Activated CD8-positive, alpha-beta memory T cell treated with anti-CD3 and anti-CD28 coated beads, Interleukin-2, amount 10 ng/mL, durations not matched to agents 7 days and 5 days (primary cell): ENCODE measurements at regions not wholly inside any gene's neighbourhood (a gene's known extent, or its start where the extent isn't known, plus 50 kb on each side); places are given as distances from the start of the nearest gene placed in this dataset.

Experiments used
- ATAC-seq: fragments of 150-1000 bp; cut with Tn5 transposase; one replicate; pipeline ENCODE4 v1.10.0; 2021; ENCODE audit warnings: moderate library complexity
- CTCF ChIA-PET: fragments of 350-600 bp; sonication (Branson Sonifier 250); formaldehyde crosslinking; loops from one replicate; lab custom pipeline; 2021; ENCODE audit warnings: antibody characterized with exemption; lab: Charles Lee
- DNase-seq: peaks from one replicate; pipeline ENCODE4 v3.0.0-alpha.2; 2020
- H3K27ac Mint-ChIP-seq: one replicate; pipeline ENCODE4 v1.8.0; 2021; ENCODE audit warnings: mild to moderate bottlenecking, mixed read lengths
- H3K27me3 Mint-ChIP-seq: one replicate; pipeline ENCODE4 v1.8.0; 2021; ENCODE audit warnings: mixed read lengths
- H3K36me3 Mint-ChIP-seq: one replicate; pipeline ENCODE4 v1.8.0; 2021; ENCODE audit warnings: mild to moderate bottlenecking, mixed read lengths
- H3K4me1 Mint-ChIP-seq: one replicate; pipeline ENCODE4 v1.8.0; 2021; ENCODE audit warnings: mixed read lengths
- H3K4me3 Mint-ChIP-seq: one replicate; pipeline ENCODE4 v1.8.0; 2021; ENCODE audit warnings: mild to moderate bottlenecking, moderate library complexity, mixed read lengths
- H3K9me3 Mint-ChIP-seq: one replicate; pipeline ENCODE4 v1.8.0; 2022; ENCODE audit warnings: low read depth, mixed read lengths

GRCh38 chr11:70910835-70911234, 341.5 kb downstream of the SHANK2 start:
- no peak for ATAC-seq
- H3K4me1 Mint-ChIP-seq = peaks cover 2% of the 10 kb centered on the region
- H3K9me3 Mint-ChIP-seq = no peaks in the 10 kb centered on the region
- no peak for DNase-seq
- CTCF ChIA-PET = no interaction called here
- H3K27ac Mint-ChIP-seq = no peak overlapping the region
- peaks cover 13% of the 10 kb centered on the region for H3K27me3 Mint-ChIP-seq
- H3K36me3 Mint-ChIP-seq = no peaks in the 10 kb centered on the region
- no peak overlapping the region for H3K4me3 Mint-ChIP-seq

GRCh38 chr11:70912226-70912840, 340.0 kb downstream of the SHANK2 start:
- ATAC-seq (no peak), DNase-seq (no peak)
- CTCF ChIA-PET = no interaction called here
- Mint-ChIP-seq H3K4me1 (peaks cover 2% of the 10 kb centered on the region), H3K36me3 (no peaks in the 10 kb centered on the region), H3K9me3 (no peaks in the 10 kb centered on the region), H3K27me3 (peaks cover 13% of the 10 kb centered on the region), H3K27ac (no peak overlapping the region), H3K4me3 (no peak overlapping the region)

GRCh38 chr11:70913715-70914231, 338.6 kb downstream of the SHANK2 start:
- no peak overlapping the region for H3K4me3 Mint-ChIP-seq
- no peak overlapping the region for H3K27ac Mint-ChIP-seq
- H3K27me3 Mint-ChIP-seq = peaks cover 13% of the 10 kb centered on the region
- no peaks in the 10 kb centered on the region for H3K36me3 Mint-ChIP-seq
- no peaks in the 10 kb centered on the region for H3K9me3 Mint-ChIP-seq
- DNase-seq (no peak), ATAC-seq (no peak)
- H3K4me1 Mint-ChIP-seq = peaks cover 2% of the 10 kb centered on the region
- CTCF ChIA-PET = no interaction called here

- H3K27me3 Mint-ChIP-seq = peaks cover 13% of the 10 kb centered on the region
- H3K27ac Mint-ChIP-seq = no peak overlapping the region
- no peaks in the 10 kb centered on the region for H3K36me3 Mint-ChIP-seq
- DNase-seq = no peak
- CTCF ChIA-PET = no interaction called here
- peaks cover 2% of the 10 kb centered on the region for H3K4me1 Mint-ChIP-seq
- H3K4me3 Mint-ChIP-seq = no peak overlapping the region
- no peak for ATAC-seq
- H3K9me3 Mint-ChIP-seq = no peaks in the 10 kb centered on the region
Observed at GRCh38 chr11:70914496-70914895, 337.9 kb downstream of the SHANK2 start.

- H3K4me3 Mint-ChIP-seq = no peak overlapping the region
- no peak overlapping the region for H3K27ac Mint-ChIP-seq
- peaks cover 13% of the 10 kb centered on the region for H3K27me3 Mint-ChIP-seq
- ATAC-seq (no peak), DNase-seq (no peak)
- H3K9me3 Mint-ChIP-seq = peaks cover 3% of the 10 kb centered on the region
- no peaks in the 10 kb centered on the region for H3K36me3 Mint-ChIP-seq
- H3K4me1 Mint-ChIP-seq = peaks cover 2% of the 10 kb centered on the region
- CTCF ChIA-PET = no interaction called here
Observed at GRCh38 chr11:70915158-70915985, 337.0 kb downstream of the SHANK2 start.

- Mint-ChIP-seq H3K27me3 (peaks cover 10% of the 10 kb centered on the region), H3K36me3 (no peaks in the 10 kb centered on the region), H3K27ac (no peak overlapping the region), H3K4me3 (no peak overlapping the region), H3K4me1 (peaks cover 2% of the 10 kb centered on the region), H3K9me3 (peaks cover 7% of the 10 kb centered on the region)
- CTCF ChIA-PET = no interaction called here
- no peak for DNase-seq
- no peak for ATAC-seq
Observed at GRCh38 chr11:70916351-70916750, 336.0 kb downstream of the SHANK2 start.

- no peaks in the 10 kb centered on the region for H3K4me1 Mint-ChIP-seq
Observed at GRCh38 chr11:70918242-70918641, 334.1 kb downstream of the SHANK2 start.

GRCh38 chr11:70921804-70922203, 330.6 kb downstream of the SHANK2 start:
- H3K36me3 Mint-ChIP-seq = peaks cover 3% of the 10 kb centered on the region
- H3K4me3 Mint-ChIP-seq = no peak overlapping the region
- no peaks in the 10 kb centered on the region for H3K4me1 Mint-ChIP-seq
- CTCF ChIA-PET = no interaction called here
- no peak overlapping the region for H3K27ac Mint-ChIP-seq
- DNase-seq = no peak
- no peak for ATAC-seq
- peaks cover 25% of the 10 kb centered on the region for H3K9me3 Mint-ChIP-seq
- no peaks in the 10 kb centered on the region for H3K27me3 Mint-ChIP-seq

More at GRCh38 chr11:70918242-70918641, 334.1 kb downstream of the SHANK2 start:
- Mint-ChIP-seq H3K4me3 (no peak overlapping the region), H3K9me3 (peaks cover 19% of the 10 kb centered on the region), H3K27me3 (peaks cover 2% of the 10 kb centered on the region), H3K36me3 (peaks cover 3% of the 10 kb centered on the region), H3K27ac (no peak overlapping the region)
- CTCF ChIA-PET = no interaction called here
- no peak for DNase-seq
- ATAC-seq = no peak

- CTCF ChIA-PET = no interaction called here
- H3K9me3 Mint-ChIP-seq = peaks cover 25% of the 10 kb centered on the region
- ATAC-seq (no peak), DNase-seq (no peak)
- H3K27ac Mint-ChIP-seq = no peak overlapping the region
- no peaks in the 10 kb centered on the region for H3K4me1 Mint-ChIP-seq
- H3K27me3 Mint-ChIP-seq = no peaks in the 10 kb centered on the region
- peaks cover 3% of the 10 kb centered on the region for H3K36me3 Mint-ChIP-seq
- no peak overlapping the region for H3K4me3 Mint-ChIP-seq
Observed at GRCh38 chr11:70924108-70924507, 328.3 kb downstream of the SHANK2 start.

- Mint-ChIP-seq H3K27ac (no peak overlapping the region), H3K9me3 (peaks cover 25% of the 10 kb centered on the region), H3K4me3 (no peak overlapping the region), H3K27me3 (no peaks in the 10 kb centered on the region), H3K4me1 (no peaks in the 10 kb centered on the region), H3K36me3 (peaks cover 3% of the 10 kb centered on the region)
- CTCF ChIA-PET = no interaction called here
- no peak for ATAC-seq
- DNase-seq = no peak
Observed at GRCh38 chr11:70925238-70925637, 327.1 kb downstream of the SHANK2 start.

GRCh38 chr11:70926543-70927201, 325.7 kb downstream of the SHANK2 start:
- no peak overlapping the region for H3K4me3 Mint-ChIP-seq
- H3K27me3 Mint-ChIP-seq = no peaks in the 10 kb centered on the region
- H3K4me1 Mint-ChIP-seq = no peaks in the 10 kb centered on the region
- CTCF ChIA-PET = no interaction called here
- ATAC-seq (no peak), DNase-seq (no peak)
- H3K9me3 Mint-ChIP-seq = peaks cover 18% of the 10 kb centered on the region
- H3K36me3 Mint-ChIP-seq = peaks cover 3% of the 10 kb centered on the region
- H3K27ac Mint-ChIP-seq = no peak overlapping the region

- DNase-seq (no peak), ATAC-seq (no peak)
- Mint-ChIP-seq H3K4me1 (no peaks in the 10 kb centered on the region), H3K27me3 (no peaks in the 10 kb centered on the region), H3K9me3 (peaks cover 15% of the 10 kb centered on the region), H3K4me3 (no peak overlapping the region), H3K27ac (no peak overlapping the region), H3K36me3 (no peaks in the 10 kb centered on the region)
- CTCF ChIA-PET = no interaction called here
Observed at GRCh38 chr11:70928854-70929598, 323.4 kb downstream of the SHANK2 start.

- Mint-ChIP-seq H3K4me1 (no peaks in the 10 kb centered on the region), H3K9me3 (peaks cover 14% of the 10 kb centered on the region), H3K4me3 (no peak overlapping the region), H3K27me3 (no peaks in the 10 kb centered on the region), H3K36me3 (no peaks in the 10 kb centered on the region), H3K27ac (no peak overlapping the region)
- ATAC-seq (no peak), DNase-seq (no peak)
- CTCF ChIA-PET = no interaction called here
Observed at GRCh38 chr11:70930215-70930614, 322.2 kb downstream of the SHANK2 start.
